ENCODE measurements at regions not wholly inside any gene's neighbourhood (a gene's known extent, or its start where the extent isn't known, plus 50 kb on each side); places are given as distances from the start of the nearest gene placed in this dataset.
A peak's percentile ranks its signal among the peaks of the same experiment; 100 is the strongest.

GRCh38 chr12:59517522-59517921 lies 78.3 kb upstream of the SLC16A7 start:
- Histone ChIP-seq H3K9me3 (ENCODE audit: control extremely low read depth in 1 of 3, control insufficient read depth in 2 of 3, insufficient read depth in 1 of 3, low read length in 2 of 3) (no peaks in the 10 kb centered on the region), H2AFZ (ENCODE audit: insufficient read depth, low read depth, low read length, poor library complexity, severe bottlenecking) (no peak overlapping the region), H3K4me2 (replicated peaks; ENCODE audit: low read depth, low read length, poor library complexity, severe bottlenecking) (no peak overlapping the region), H3K27ac (ENCODE audit: low read length in 2 of 2) (no peak overlapping the region), H3K79me2 (ENCODE audit: control insufficient read depth, insufficient read depth, low read length) (no peaks in the 10 kb centered on the region), H3K4me3 (ENCODE audit: control extremely low read depth in 1 of 5, extremely low read depth in 1 of 5, insufficient read depth in 1 of 5, low read depth in 2 of 5, low read length in 4 of 5) (no peak overlapping the region), H4K20me1 (ENCODE audit: control insufficient read depth, insufficient read depth, low read length, poor library complexity, severe bottlenecking) (no peaks in the 10 kb centered on the region), H3K4me1 (ENCODE audit: control insufficient read depth in 2 of 2, insufficient read depth in 2 of 2, low read length in 2 of 2) (no peaks in the 10 kb centered on the region), H3K27me3 (replicated peaks in 1 of 4; ENCODE audit: control extremely low read depth in 1 of 4, control insufficient read depth in 3 of 4, insufficient read depth in 4 of 4, low read length in 3 of 4) (no peaks in the 10 kb centered on the region), H3K36me3 (replicated peaks in 1 of 2; ENCODE audit: control extremely low read depth in 1 of 2, control insufficient read depth in 1 of 2, extremely low read depth in 1 of 2, insufficient read depth in 2 of 2, low read length in 1 of 2) (no peaks in the 10 kb centered on the region), H3K9ac (ENCODE audit: low read length) (no peak overlapping the region)
- DNase-seq = no peak
- intact Hi-C loops (cut with micrococcal nuclease) = no loop called here
- no peak overlapping the region for H3K27ac Mint-ChIP-seq
- H3K27me3 Mint-ChIP-seq = no peaks in the 10 kb centered on the region
- CTCF ChIA-PET = no interaction called here
- POLR2A ChIA-PET = no interaction called here
- no peak for ATAC-seq (ENCODE audit: low read depth)
- no CpG with 5 or more reads among the region's 2 CpGs for WGBS (ENCODE audit: insufficient coverage)
- no peak for TF ChIP-seq CTCF (IDR thresholded peaks at IDR 0.05)
- no peak for TF ChIP-seq EZH2 (IDR thresholded peaks at IDR 0.05; ENCODE audit: borderline replicate concordance, insufficient read depth, low read depth, low read length, poor library complexity, severe bottlenecking)
- no peaks in the 10 kb centered on the region for H3K4me1 Mint-ChIP-seq
- H3K9me3 Mint-ChIP-seq (ENCODE audit: insufficient read depth) = no peaks in the 10 kb centered on the region
- H3K4me3 Mint-ChIP-seq = no peak overlapping the region

- ATAC-seq (ENCODE audit: low read depth) (no peak), DNase-seq (no peak)
- H3K4me2 ChIP-seq (replicated peaks; ENCODE audit: low read depth, low read length, poor library complexity, severe bottlenecking) = peak overlapping the region; percentile 37
- H2AFZ ChIP-seq (ENCODE audit: insufficient read depth, low read depth, low read length, poor library complexity, severe bottlenecking) = no peak overlapping the region
- no peaks in the 10 kb centered on the region for H4K20me1 ChIP-seq (ENCODE audit: control insufficient read depth, insufficient read depth, low read length, poor library complexity, severe bottlenecking)
- peaks cover 16 to 24% of the 10 kb centered on the region in 2 donors for H3K4me1 ChIP-seq (ENCODE audit: control insufficient read depth in 2 of 2, insufficient read depth in 2 of 2, low read length in 2 of 2)
- H3K9me3 Mint-ChIP-seq (ENCODE audit: insufficient read depth) = no peaks in the 10 kb centered on the region
- H3K4me1 Mint-ChIP-seq = peaks cover 18% of the 10 kb centered on the region
- intact Hi-C loops (cut with micrococcal nuclease) = no loop called here
- POLR2A ChIA-PET = no interaction called here
- no peak overlapping the region for H3K27ac Mint-ChIP-seq
- peaks cover 3% of the 10 kb centered on the region for H3K27me3 Mint-ChIP-seq
- no peaks in the 10 kb centered on the region for H3K79me2 ChIP-seq (ENCODE audit: control insufficient read depth, insufficient read depth, low read length)
- no peaks in the 10 kb centered on the region for H3K9me3 ChIP-seq (ENCODE audit: control extremely low read depth in 1 of 3, control insufficient read depth in 2 of 3, insufficient read depth in 1 of 3, low read length in 2 of 3)
- no peak overlapping the region for H3K4me3 ChIP-seq (ENCODE audit: control extremely low read depth in 1 of 5, extremely low read depth in 1 of 5, insufficient read depth in 1 of 5, low read depth in 2 of 5, low read length in 4 of 5)
- no peaks in the 10 kb centered on the region for H3K27me3 ChIP-seq (replicated peaks in 1 of 4; ENCODE audit: control extremely low read depth in 1 of 4, control insufficient read depth in 3 of 4, insufficient read depth in 4 of 4, low read length in 3 of 4)
- H3K9ac ChIP-seq (ENCODE audit: low read length) = no peak overlapping the region
- H3K36me3 ChIP-seq (replicated peaks in 1 of 2; ENCODE audit: control extremely low read depth in 1 of 2, control insufficient read depth in 1 of 2, extremely low read depth in 1 of 2, insufficient read depth in 2 of 2, low read length in 1 of 2) = no peaks in the 10 kb centered on the region
- TF ChIP-seq CTCF (IDR thresholded peaks at IDR 0.05) (no peak), EZH2 (IDR thresholded peaks at IDR 0.05; ENCODE audit: borderline replicate concordance, insufficient read depth, low read depth, low read length, poor library complexity, severe bottlenecking) (no peak)
- CTCF ChIA-PET = no interaction called here
- H3K4me3 Mint-ChIP-seq = peak overlapping the region; percentile 12
- no CpG with 5 or more reads among the region's 1 CpG for WGBS (ENCODE audit: insufficient coverage)
- H3K27ac ChIP-seq (ENCODE audit: low read length in 2 of 2) = no peak overlapping the region
Measured at GRCh38 chr12:59500915-59501314, 94.9 kb upstream of the SLC16A7 start.

Measured in B cell (primary cell).